HepG2 (cell line): ENCODE measurements at regions not wholly inside any gene's neighbourhood (a gene's known extent, or its start where the extent isn't known, plus 50 kb on each side); places are given as distances from the start of the nearest gene placed in this dataset.

Experiments
- ARID3A ChIP-seq: IDR thresholded peaks from 2 replicates; pipeline ENCODE4 v1.6.1; 2012; ENCODE audit warnings: low read depth, low read length, improper control_type of control experiment
- ATM ChIP-seq: fragments of 450-650 bp; IDR thresholded peaks from 2 replicates; pipeline ENCODE4 v1.7.1; 2017; ENCODE audit warnings: mild to moderate bottlenecking, borderline replicate concordance
- CEBPB ChIP-seq: IDR thresholded peaks from 2 replicates; pipeline ENCODE4 v1.6.1; 2011; ENCODE audit warnings: low read depth, low read length, improper control_type of control experiment, borderline replicate concordance
- EP300 ChIP-seq, 3 experiments: sonication (generic) in 1 of 3; formaldehyde crosslinking in 1 of 3; IDR thresholded peaks; 2 replicates each; pipeline versions ENCODE4 v1.5.1 to v1.6.1; 2011 to 2020; ENCODE audit warnings: low read depth in 2 of 3, low read length in 2 of 3, borderline replicate concordance in 1 of 3, improper control_type of control experiment in 1 of 3, mild to moderate bottlenecking in 1 of 3, missing genetic modification reagents in 1 of 3, moderate library complexity in 1 of 3
- EZH2 ChIP-seq: conservative IDR thresholded peaks from 2 replicates; pipeline ENCODE4 v1.6.1; 2012; ENCODE audit warnings: mild to moderate bottlenecking, low read depth, low read length, moderate library complexity
- MAFF ChIP-seq: IDR thresholded peaks from 2 replicates; pipeline ENCODE4 v1.6.1; 2011; ENCODE audit warnings: low read depth, low read length, improper control_type of control experiment
- NAIF1 ChIP-seq: sonication (generic); formaldehyde crosslinking; IDR thresholded peaks from 2 replicates; pipeline ENCODE4 v1.5.0; 2020; ENCODE audit warnings: mild to moderate bottlenecking, missing genetic modification reagents, borderline replicate concordance
- PLRG1 ChIP-seq: fragments of 450-650 bp; conservative IDR thresholded peaks from 2 replicates; pipeline ENCODE4 v1.6.1; 2016
- SCMH1 ChIP-seq: sonication (generic); formaldehyde crosslinking; IDR thresholded peaks from 2 replicates; pipeline ENCODE4 v1.9.0; 2021; ENCODE audit warnings: missing genetic modification reagents, mild to moderate bottlenecking, borderline replicate concordance
- SP140L ChIP-seq: sonication (generic); formaldehyde crosslinking; IDR thresholded peaks from 2 replicates; pipeline ENCODE4 v1.4.0; 2020; ENCODE audit warnings: missing genetic modification reagents, borderline replicate concordance
- ZBTB25 ChIP-seq: IDR thresholded peaks from 2 replicates; pipeline ENCODE4 v1.6.1; 2018; ENCODE audit warnings: missing genetic modification reagents
- ZNF121 ChIP-seq: sonication (generic); formaldehyde crosslinking; IDR thresholded peaks from 2 replicates; pipeline ENCODE4 v1.5.0; 2020; ENCODE audit warnings: mild to moderate bottlenecking, missing genetic modification reagents
- TF ChIP-seq, protein P1 (sequence below): sonication (generic); formaldehyde crosslinking; IDR thresholded peaks from 2 replicates; pipeline ENCODE4 v1.5.1; 2020; ENCODE audit warnings: mild to moderate bottlenecking, missing genetic modification reagents, moderate library complexity

DNA sequence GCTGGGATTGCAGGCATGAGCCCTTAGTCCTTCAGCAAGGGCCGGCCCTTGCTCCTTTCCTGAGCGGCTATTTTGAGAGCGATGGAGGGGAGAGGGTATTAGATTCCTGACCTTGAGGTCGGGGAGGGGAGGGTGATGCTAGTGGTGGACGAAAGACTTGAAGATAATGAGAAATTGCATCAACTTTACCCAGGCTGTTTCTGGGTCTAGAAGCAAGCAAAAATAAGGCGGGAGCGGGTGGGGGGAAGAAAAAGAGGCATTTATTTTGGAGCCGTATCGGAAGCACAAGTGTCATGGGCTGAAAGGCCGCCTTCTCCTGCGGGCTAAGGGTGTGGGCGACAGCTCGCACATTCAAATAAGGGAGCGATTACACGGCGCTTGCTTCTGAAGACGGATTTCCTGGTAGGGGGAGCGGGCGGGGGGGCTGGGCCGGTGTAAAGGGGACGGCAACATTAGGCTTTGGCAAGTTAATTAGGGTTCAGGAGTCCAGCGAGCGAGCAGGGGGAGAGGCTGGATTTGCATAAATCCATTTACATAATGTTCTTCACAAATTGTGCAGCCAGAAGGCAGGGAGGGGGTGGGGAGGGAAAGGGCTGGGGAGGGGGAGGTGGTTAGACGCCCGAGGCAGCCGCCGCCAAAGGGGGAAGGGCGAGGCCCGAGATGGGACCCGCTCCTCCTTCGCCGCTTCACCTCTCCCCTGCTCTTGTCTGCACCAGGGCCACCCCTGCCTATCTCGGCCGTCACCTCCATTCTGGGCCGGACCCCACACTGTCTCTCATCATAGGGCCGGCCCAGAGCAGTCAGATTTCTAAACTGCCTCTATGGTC, 245.9 kb downstream of the MIAT start:
- TF ChIP-seq EP300 (IDR thresholded peaks at IDR 0.05; ENCODE audit: low read depth in 2 of 2, low read length in 2 of 2) (no peak), EP300 (CRISPR knock-in tag; IDR thresholded peaks at IDR 0.05; ENCODE audit: borderline replicate concordance) (no peak), MAFF (no peak), PLRG1 (no peak), CEBPB (no peak), SP140L (no peak), NAIF1 (no peak), ATM (no peak), ZBTB25 (no peak), ARID3A (no peak), EZH2 (no peak), ZNF121 (CRISPR knock-in tag) (no peak), SCMH1 (CRISPR knock-in tag) (no peak)
- TF ChIP-seq, protein P1, sequence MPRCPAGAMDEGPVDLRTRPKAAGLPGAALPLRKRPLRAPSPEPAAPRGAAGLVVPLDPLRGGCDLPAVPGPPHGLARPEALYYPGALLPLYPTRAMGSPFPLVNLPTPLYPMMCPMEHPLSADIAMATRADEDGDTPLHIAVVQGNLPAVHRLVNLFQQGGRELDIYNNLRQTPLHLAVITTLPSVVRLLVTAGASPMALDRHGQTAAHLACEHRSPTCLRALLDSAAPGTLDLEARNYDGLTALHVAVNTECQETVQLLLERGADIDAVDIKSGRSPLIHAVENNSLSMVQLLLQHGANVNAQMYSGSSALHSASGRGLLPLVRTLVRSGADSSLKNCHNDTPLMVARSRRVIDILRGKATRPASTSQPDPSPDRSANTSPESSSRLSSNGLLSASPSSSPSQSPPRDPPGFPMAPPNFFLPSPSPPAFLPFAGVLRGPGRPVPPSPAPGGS (CRISPR knock-in tag): no peak
